BE2C (cell line): ENCODE measurements at regions not wholly inside any gene's neighbourhood (a gene's known extent, or its start where the extent isn't known, plus 50 kb on each side); places are given as distances from the start of the nearest gene placed in this dataset.

Source experiments
- DNase-seq: peaks from one replicate; pipeline ENCODE4 v3.0.0-alpha.2; 2020
- H3K27me3 ChIP-seq: fragments of 250-450 bp; sonication (Bioruptor Pico); 2 replicates; pipeline ENCODE4 v1.5.1; 2020; ENCODE audit warnings: mild to moderate bottlenecking
- H3K36me3 ChIP-seq: fragments of 250-450 bp; sonication (Bioruptor Pico); 2 replicates; pipeline ENCODE4 v1.5.1; 2020; ENCODE audit warnings: mild to moderate bottlenecking
- H3K4me1 ChIP-seq: fragments of 250-450 bp; sonication (Bioruptor Pico); 2 replicates; pipeline ENCODE4 v1.5.1; 2020
- H3K4me3 ChIP-seq: 2 replicates; pipeline ENCODE4 v1.5.1; 2011; ENCODE audit warnings: low read depth, low read length
- H3K9me3 ChIP-seq: fragments of 250-450 bp; sonication (Bioruptor Pico); 2 replicates; pipeline ENCODE4 v1.5.1; 2020
- CTCF ChIP-seq: IDR thresholded peaks from 2 replicates; pipeline ENCODE4 v1.5.1; 2012; ENCODE audit warnings: mild to moderate bottlenecking, low read depth, low read length

DNA sequence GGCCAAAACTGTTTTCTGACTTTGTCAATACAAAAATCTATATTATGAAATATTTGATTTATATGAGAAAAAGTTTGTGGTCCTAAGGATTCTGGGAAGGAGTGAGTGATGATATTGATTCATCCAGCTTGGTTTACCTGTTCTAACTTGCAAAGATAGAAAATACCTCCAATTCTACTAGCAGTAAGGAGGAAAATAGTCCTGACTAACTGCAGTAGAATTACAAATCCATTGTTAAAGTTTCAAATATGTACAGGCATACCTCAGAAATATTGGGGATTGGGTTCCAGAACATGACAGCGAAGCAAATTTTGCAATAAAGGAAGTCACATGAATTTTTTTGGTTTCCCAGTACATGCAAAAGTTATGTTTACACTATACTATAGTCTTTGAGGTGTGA is 158.8 kb upstream of the CYRIA start:
- no peaks in the 10 kb centered on the region for H3K27me3 ChIP-seq
- H3K4me3 ChIP-seq, result no peak overlapping the region
- H3K4me1 ChIP-seq, result no peaks in the 10 kb centered on the region
- no peak for DNase-seq
- H3K36me3 ChIP-seq, result no peaks in the 10 kb centered on the region
- H3K9me3 ChIP-seq, result no peaks in the 10 kb centered on the region
- TF ChIP-seq CTCF, result no peak

DNA sequence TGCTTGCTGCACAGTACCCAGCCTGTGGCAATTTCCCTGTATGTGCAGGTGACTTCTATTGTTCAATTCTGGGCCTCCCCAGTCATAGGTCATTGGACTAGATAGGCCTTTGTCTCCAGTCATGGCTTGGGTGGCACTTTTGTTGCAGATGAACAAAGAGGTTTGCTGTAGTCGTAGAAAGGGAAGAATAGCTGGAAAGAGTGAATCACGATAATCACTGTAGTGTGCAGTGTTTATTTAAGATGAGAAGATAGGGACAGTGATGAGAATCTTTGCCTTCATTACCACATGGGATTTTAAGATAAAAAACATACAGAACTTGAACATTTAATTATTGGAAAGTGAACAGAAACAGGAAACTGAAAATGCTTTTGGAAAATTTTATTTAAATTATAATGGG is 156.1 kb upstream of the CYRIA start:
- Histone ChIP-seq H3K27me3 (no peaks in the 10 kb centered on the region), H3K4me1 (no peaks in the 10 kb centered on the region), H3K36me3 (no peaks in the 10 kb centered on the region), H3K9me3 (no peaks in the 10 kb centered on the region), H3K4me3 (no peak overlapping the region)
- no peak for TF ChIP-seq CTCF
- DNase-seq, result no peak

DNA sequence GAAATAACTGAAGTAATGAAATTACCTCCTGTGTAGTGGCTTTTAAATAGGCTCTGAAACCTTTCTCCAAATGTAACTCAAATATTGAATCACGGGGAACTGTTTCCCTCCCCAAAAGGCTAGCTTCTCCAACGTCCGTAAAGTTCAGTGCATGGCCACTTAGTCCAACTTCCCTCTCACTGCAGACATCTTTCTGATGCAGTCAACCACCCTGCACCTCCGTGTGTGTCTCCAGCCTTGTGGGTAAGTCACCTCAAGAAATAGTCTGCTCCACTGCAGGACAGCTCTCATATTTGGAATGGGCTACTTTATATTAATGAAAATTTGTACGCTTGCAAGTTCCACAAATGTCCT is 152.5 kb upstream of the CYRIA start:
- H3K9me3 ChIP-seq, result no peaks in the 10 kb centered on the region

DNA sequence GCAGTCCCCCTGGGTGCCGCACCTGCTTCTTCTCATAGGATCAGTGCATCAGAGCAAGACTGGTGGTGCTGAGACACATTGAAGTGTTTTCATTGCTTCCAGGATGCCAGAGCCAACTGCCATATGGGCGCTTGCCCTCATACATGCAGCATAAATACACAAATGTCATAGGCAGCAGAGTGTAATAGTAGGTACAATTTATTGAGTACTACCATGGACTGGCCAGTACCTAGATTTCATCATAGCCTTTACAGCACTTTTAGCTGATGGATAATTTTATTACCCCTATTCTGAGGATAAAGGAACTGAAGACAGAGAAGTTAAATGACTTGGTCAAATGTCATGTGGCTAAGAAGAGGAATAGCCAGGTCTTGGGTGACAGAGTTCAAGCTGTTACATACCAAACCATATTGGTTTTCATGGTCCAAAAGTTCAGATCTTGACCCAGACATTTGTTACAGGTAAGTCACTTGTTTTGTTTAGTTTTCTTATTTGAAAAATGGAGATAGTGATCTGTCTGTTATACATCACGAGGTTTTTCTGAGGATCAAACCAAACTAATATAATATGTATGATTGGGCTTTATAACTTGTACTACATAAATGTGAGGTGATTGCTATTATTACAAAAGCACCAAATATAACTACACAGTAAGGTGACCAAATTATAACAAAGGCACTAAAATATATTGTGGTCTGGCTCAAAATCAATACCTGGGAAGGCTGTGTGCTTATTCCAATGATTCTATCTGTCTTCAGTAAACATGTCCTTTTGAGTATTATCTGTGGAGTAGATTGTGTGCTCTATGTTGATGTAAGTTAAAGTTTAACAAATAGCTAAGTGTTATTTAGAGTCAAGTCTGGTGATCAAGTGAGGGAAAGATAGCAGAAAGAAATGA is 151.9 kb upstream of the CYRIA start:
- no peaks in the 10 kb centered on the region for H3K27me3 ChIP-seq
- no peaks in the 10 kb centered on the region for H3K36me3 ChIP-seq
- H3K4me1 ChIP-seq, result no peaks in the 10 kb centered on the region
- no peak for DNase-seq
- TF ChIP-seq CTCF, result no peak
- no peaks in the 10 kb centered on the region for H3K9me3 ChIP-seq
- H3K4me3 ChIP-seq, result no peak overlapping the region

More for the DNA sequence above, 152.5 kb upstream of the CYRIA start:
- Histone ChIP-seq H3K27me3 (no peaks in the 10 kb centered on the region), H3K36me3 (no peaks in the 10 kb centered on the region), H3K4me3 (no peak overlapping the region), H3K4me1 (no peaks in the 10 kb centered on the region)
- no peak for DNase-seq
- TF ChIP-seq CTCF, result no peak

DNA sequence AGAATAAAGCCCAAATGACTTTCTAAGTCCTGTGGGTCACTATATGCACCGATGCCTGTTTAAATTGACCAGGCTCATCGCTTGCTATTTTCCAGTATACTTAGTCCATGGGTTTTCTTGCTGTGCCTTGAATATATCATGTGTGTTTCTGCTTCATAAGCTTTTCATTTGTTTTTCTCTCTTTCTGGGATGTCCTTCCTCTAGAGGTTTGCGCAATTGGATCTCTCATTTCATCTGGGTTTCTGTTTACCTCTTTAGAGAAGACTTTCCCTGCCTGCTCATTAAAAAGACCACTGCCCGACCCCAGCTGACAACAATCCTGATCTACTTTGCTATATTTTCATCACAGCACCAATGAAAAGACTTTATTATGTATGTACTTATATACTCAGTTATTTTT is 150.9 kb upstream of the CYRIA start:
- Histone ChIP-seq H3K27me3 (no peaks in the 10 kb centered on the region), H3K4me1 (no peaks in the 10 kb centered on the region), H3K9me3 (no peaks in the 10 kb centered on the region), H3K4me3 (no peak overlapping the region), H3K36me3 (no peaks in the 10 kb centered on the region)
- DNase-seq, result no peak
- TF ChIP-seq CTCF, result no peak

DNA sequence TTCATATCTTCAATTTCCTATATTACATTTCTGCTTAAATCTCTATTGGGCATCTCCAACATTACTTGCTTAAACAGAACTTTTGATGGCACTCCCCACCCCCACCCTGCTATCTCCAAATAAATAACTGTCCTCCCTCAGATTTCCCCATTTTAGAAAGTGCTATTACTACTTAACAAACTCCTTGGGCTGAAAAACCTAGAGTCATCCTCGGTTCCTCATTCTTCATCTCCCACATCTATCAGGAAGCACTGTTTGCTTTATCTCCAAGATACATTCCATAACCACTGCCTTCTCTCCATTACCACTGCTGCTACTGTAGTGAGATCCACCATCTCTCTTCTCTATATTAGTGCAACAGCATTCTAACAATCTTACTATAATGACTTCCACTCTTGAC is 150.4 kb upstream of the CYRIA start:
- no peak overlapping the region for H3K4me3 ChIP-seq
- H3K4me1 ChIP-seq, result no peaks in the 10 kb centered on the region
- no peaks in the 10 kb centered on the region for H3K36me3 ChIP-seq
- TF ChIP-seq CTCF, result no peak
- no peaks in the 10 kb centered on the region for H3K27me3 ChIP-seq
- DNase-seq, result no peak
- no peaks in the 10 kb centered on the region for H3K9me3 ChIP-seq
